CD14-positive monocyte (primary cell): ENCODE measurements at regions not wholly inside any gene's neighbourhood (a gene's known extent, or its start where the extent isn't known, plus 50 kb on each side); places are given as distances from the start of the nearest gene placed in this dataset.

Experiments
- DNase-seq, 3 donors: peaks; one replicate each; pipeline ENCODE4 v3.0.0-alpha.2; 2011 to 2022
- H2AFZ ChIP-seq: 2 replicates; pipeline ENCODE4 v1.6.0; 2012; ENCODE audit warnings: mild to moderate bottlenecking, low read depth, low read length, inconsistent platforms; ENCODE audit not compliant: insufficient read depth, poor library complexity, severe bottlenecking
- H3K27ac ChIP-seq, 2 donors: 1 replicate in 1 of 2; 2 replicates in 1 of 2; pipeline ENCODE4 v1.5.1; 2012 to 2013; ENCODE audit warnings: low read length in 2 of 2, control low read depth in 1 of 2, inconsistent platforms in 1 of 2, low read depth in 1 of 2, mild to moderate bottlenecking in 1 of 2
- H3K27me3 ChIP-seq, 2 donors: one replicate each; pipeline versions ENCODE4 v1.6.0 to v1.6.1; 2011 to 2013; ENCODE audit warnings: low read length in 2 of 2; ENCODE audit not compliant: control insufficient read depth in 2 of 2, insufficient read depth in 2 of 2
- H3K36me3 ChIP-seq, 2 donors: replicated peaks in 1 of 2; 1 replicate in 1 of 2; 2 replicates in 1 of 2; pipeline versions ENCODE4 v1.5.1 to v1.6.1; 2012 to 2013; ENCODE audit warnings: low read length in 2 of 2, control low read depth in 1 of 2, inconsistent platforms in 1 of 2, mild to moderate bottlenecking in 1 of 2; ENCODE audit not compliant: insufficient read depth in 2 of 2, control insufficient read depth in 1 of 2
- H3K4me1 ChIP-seq, 2 donors: 1 replicate in 1 of 2; 2 replicates in 1 of 2; pipeline versions ENCODE4 v1.5.1 to v1.6.1; 2012 to 2013; ENCODE audit warnings: low read length in 2 of 2, control low read depth in 1 of 2, inconsistent platforms in 1 of 2, mild to moderate bottlenecking in 1 of 2, moderate library complexity in 1 of 2; ENCODE audit not compliant: insufficient read depth in 2 of 2, control insufficient read depth in 1 of 2
- H3K4me2 ChIP-seq: replicated peaks from 2 replicates; pipeline ENCODE3; 2012; ENCODE audit warnings: low read length, moderate library complexity, mild to moderate bottlenecking; ENCODE audit not compliant: poor library complexity, severe bottlenecking; ENCODE audit errors: extremely low read depth
- H3K4me3 ChIP-seq, 3 experiments: fragments of 200-600 bp in 1 of 3; sonication (generic) in 1 of 3; replicated peaks in 1 of 3; 1 replicate in 2 of 3; 2 replicates in 1 of 3; pipeline ENCODE4 v1.5.1; 2011 to 2013; ENCODE audit warnings: low read length in 3 of 3, mild to moderate bottlenecking in 3 of 3, control low read depth in 2 of 3, low read depth in 2 of 3, inconsistent platforms in 1 of 3, moderate library complexity in 1 of 3
- H3K79me2 ChIP-seq: 2 replicates; pipeline ENCODE4 v1.6.0; 2012; ENCODE audit warnings: mild to moderate bottlenecking, control low read depth, inconsistent platforms, low read length, moderate library complexity; ENCODE audit not compliant: insufficient read depth
- H3K9ac ChIP-seq: 2 replicates; pipeline ENCODE4 v1.6.0; 2017; ENCODE audit warnings: low read length, mild to moderate bottlenecking; ENCODE audit not compliant: insufficient read depth, poor library complexity, severe bottlenecking
- H3K9me3 ChIP-seq, 2 donors: replicated peaks in 1 of 2; 1 replicate in 1 of 2; 2 replicates in 1 of 2; pipeline versions ENCODE4 v1.5.1 to v1.6.1; 2012 to 2013; ENCODE audit warnings: low read length in 2 of 2, control low read depth in 1 of 2; ENCODE audit not compliant: control insufficient read depth in 1 of 2, insufficient read depth in 1 of 2
- H4K20me1 ChIP-seq: 2 replicates; pipeline ENCODE4 v1.6.0; 2012; ENCODE audit warnings: mild to moderate bottlenecking, low read length, control low read depth, moderate library complexity; ENCODE audit not compliant: insufficient read depth
- H3K27ac Mint-ChIP-seq, 7 donors: one replicate each; pipeline ENCODE4 v1.8.0; 2020; ENCODE audit warnings: mild to moderate bottlenecking in 7 of 7, mixed read lengths in 7 of 7, moderate library complexity in 6 of 7, inconsistent platforms in 2 of 7
- H3K27me3 Mint-ChIP-seq, 3 donors: one replicate each; pipeline ENCODE4 v1.8.0; 2021 to 2022; ENCODE audit warnings: low read depth in 3 of 3, mild to moderate bottlenecking in 3 of 3, mixed read lengths in 3 of 3, moderate library complexity in 3 of 3, inconsistent platforms in 1 of 3
- H3K36me3 Mint-ChIP-seq, 2 donors: one replicate each; pipeline ENCODE4 v1.8.0; 2020; ENCODE audit warnings: mixed read lengths in 2 of 2, inconsistent platforms in 1 of 2, mild to moderate bottlenecking in 1 of 2
- H3K4me1 Mint-ChIP-seq: one replicate; pipeline ENCODE4 v1.8.0; 2020; ENCODE audit warnings: mild to moderate bottlenecking, mixed read lengths
- H3K4me3 Mint-ChIP-seq, 2 donors: one replicate each; pipeline ENCODE4 v1.8.0; 2020; ENCODE audit warnings: mild to moderate bottlenecking in 2 of 2, mixed read lengths in 2 of 2, moderate library complexity in 1 of 2
- H3K9me3 Mint-ChIP-seq, 7 donors: one replicate each; pipeline ENCODE4 v1.8.0; 2020 to 2022; ENCODE audit warnings: mixed read lengths in 7 of 7, mild to moderate bottlenecking in 6 of 7, moderate library complexity in 6 of 7, inconsistent platforms in 2 of 7
- CTCF ChIP-seq: fragments of 200-600 bp; IDR thresholded peaks from one replicate; pipeline ENCODE4 v1.8.0; 2022; ENCODE audit warnings: antibody characterized with exemption, mild to moderate bottlenecking
- WGBS: methylation state at CpG from one replicate; pipeline ENCODE4 v1.1.5; 2013; ENCODE audit warnings: missing lambda C conversion rate; ENCODE audit not compliant: insufficient coverage; 5-methylcytosine and 5-hydroxymethylcytosine counted together
- intact Hi-C, 2 donors: fragments of 100-400 bp; cut with micrococcal nuclease; formaldehyde crosslinking; loops; one replicate each; pipeline versions ENCODE4 v1.15.0 to v1.15.1; 2023

DNA sequence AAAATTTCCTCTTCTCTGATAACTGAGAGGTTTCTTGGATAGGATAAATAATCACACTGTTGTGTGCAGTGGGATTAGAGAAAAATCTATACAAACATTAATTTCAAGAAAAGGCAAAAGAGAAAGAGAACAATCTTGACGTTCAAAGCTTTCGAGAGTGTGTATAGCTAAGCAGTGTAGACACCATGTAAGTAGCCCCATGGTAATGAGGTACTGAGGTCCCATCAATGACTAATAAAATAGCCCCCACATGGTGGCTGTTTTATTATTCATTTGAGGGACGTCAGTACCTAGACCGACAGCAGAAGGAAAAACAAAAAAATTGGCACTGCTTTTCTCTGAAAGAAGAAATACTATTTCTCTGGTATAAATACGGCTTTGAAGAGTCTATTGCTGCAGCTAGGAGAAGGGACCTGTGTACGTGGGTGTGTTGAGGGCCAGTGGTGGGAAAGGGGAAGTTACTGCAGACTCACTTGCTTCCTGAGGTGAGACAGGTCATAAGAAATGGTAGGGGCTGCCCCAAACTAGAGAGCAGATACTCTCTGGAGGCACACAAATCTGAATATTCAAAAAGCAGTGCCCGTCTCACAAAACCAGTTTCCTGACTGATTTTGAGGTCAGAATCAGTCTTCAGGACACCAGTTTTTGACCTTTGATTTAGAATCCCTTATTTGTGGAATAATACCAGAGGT is 339.8 kb downstream of the EMP1 start:
- no peak overlapping the region for H3K27ac Mint-ChIP-seq
- no peak for TF ChIP-seq CTCF
- Histone ChIP-seq H3K4me1 (no peaks in the 10 kb centered on the region), H3K36me3 (no peaks in the 10 kb centered on the region), H3K4me3 (no peak overlapping the region), H2AFZ (no peak overlapping the region), H3K4me2 (no peak overlapping the region), H3K79me2 (no peaks in the 10 kb centered on the region), H3K27ac (no peak overlapping the region), H3K27me3 (no peaks in the 10 kb centered on the region), H4K20me1 (no peaks in the 10 kb centered on the region), H3K9me3 (no peaks in the 10 kb centered on the region), H3K9ac (no peak overlapping the region)
- DNase-seq, result no peak
- H3K4me3 Mint-ChIP-seq, result no peak overlapping the region
- H3K27me3 Mint-ChIP-seq, result peaks cover 0 to 5% (median 1%) of the 10 kb centered on the region in 3 donors
- H3K36me3 Mint-ChIP-seq, result no peaks in the 10 kb centered on the region
- 0% methylated on average over 3 of the region's 7 CpGs for WGBS
- intact Hi-C loops, result no loop called here
- no peaks in the 10 kb centered on the region for H3K4me1 Mint-ChIP-seq
- no peaks in the 10 kb centered on the region for H3K9me3 Mint-ChIP-seq

DNA sequence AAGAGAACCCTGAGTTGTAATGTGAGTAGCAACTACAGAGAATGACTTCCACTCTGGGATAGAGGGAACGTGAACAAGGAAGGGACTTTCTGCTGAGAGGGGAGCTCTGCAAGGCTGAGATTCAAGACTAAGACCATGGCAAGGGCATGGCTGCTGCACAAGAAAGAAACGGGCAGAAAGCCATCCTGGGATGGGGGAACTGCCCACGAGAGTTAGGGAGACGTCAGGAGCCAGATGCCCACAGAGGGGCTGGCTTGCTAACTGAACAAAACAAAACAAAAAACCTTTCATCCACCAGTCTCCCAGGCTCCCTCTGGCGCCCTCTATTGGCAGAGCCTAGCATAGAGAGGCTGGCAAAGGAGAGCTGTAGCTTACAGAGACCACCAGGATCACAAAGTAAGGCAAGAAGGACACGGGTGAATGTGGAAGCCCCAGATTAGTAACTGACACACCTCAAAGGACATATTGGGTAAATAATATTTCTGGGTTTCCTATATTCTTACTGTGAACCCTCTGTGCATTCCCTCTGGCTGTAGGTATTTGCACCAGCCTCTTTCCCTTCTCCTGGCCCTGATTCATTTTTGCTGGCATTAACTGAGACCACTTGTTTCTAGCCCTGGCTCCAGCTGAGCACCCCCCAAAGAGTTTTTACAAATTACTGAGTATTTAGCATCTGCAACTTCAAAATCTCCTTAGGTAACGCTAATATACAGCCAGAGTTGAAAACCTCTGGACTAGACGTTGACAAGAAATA is 338.3 kb downstream of the EMP1 start:
- H3K4me1 ChIP-seq, result no peaks in the 10 kb centered on the region
- peak; percentile 77 for TF ChIP-seq CTCF
- no peak overlapping the region for H3K4me2 ChIP-seq
- no peaks in the 10 kb centered on the region for H3K36me3 ChIP-seq
- no peak overlapping the region for H3K9ac ChIP-seq
- H2AFZ ChIP-seq, result no peak overlapping the region
- Mint-ChIP-seq H3K4me1 (no peaks in the 10 kb centered on the region), H3K4me3 (no peak overlapping the region), H3K27me3 (peaks cover 1 to 3% (median 2%) of the 10 kb centered on the region in 3 donors), H3K27ac (no peak overlapping the region), H3K36me3 (no peaks in the 10 kb centered on the region), H3K9me3 (peaks cover 0 to 2% (median 0%) of the 10 kb centered on the region in 7 donors)
- H4K20me1 ChIP-seq, result no peaks in the 10 kb centered on the region
- no peaks in the 10 kb centered on the region for H3K27me3 ChIP-seq
- DNase-seq, result peak in 1 of 3 donors; percentile 0
- H3K27ac ChIP-seq, result no peak overlapping the region
- no peak overlapping the region for H3K4me3 ChIP-seq
- no peaks in the 10 kb centered on the region for H3K79me2 ChIP-seq
- no peaks in the 10 kb centered on the region for H3K9me3 ChIP-seq
- intact Hi-C loops, result no loop called here
- 83% methylated on average over 1 of the region's 8 CpGs for WGBS
